SU-DHL-6 (cell line): ENCODE measurements at regions not wholly inside any gene's neighbourhood (a gene's known extent, or its start where the extent isn't known, plus 50 kb on each side); places are given as distances from the start of the nearest gene placed in this dataset.
A peak's percentile ranks its signal among the peaks of the same experiment; 100 is the strongest.

Experiments used
- H2AFZ ChIP-seq: fragments of 200-600 bp; sonication (generic); 2 replicates; pipeline ENCODE4 v1.6.1; 2014; ENCODE audit warnings: low read depth, mild to moderate bottlenecking, moderate library complexity, mixed read lengths, antibody characterized with exemption, low read length; ENCODE audit not compliant: severe bottlenecking
- H3F3A ChIP-seq: fragments of 200-600 bp; shearing (Covaris generic); 2 replicates; pipeline ENCODE4 v1.6.0; 2016; ENCODE audit warnings: antibody characterized with exemption, mild to moderate bottlenecking; ENCODE audit not compliant: insufficient read depth
- H3K27ac ChIP-seq: fragments of 200-600 bp; sonication (generic); 2 replicates; pipeline ENCODE4 v1.5.1; 2016; ENCODE audit warnings: low read depth, mild to moderate bottlenecking, low read length, moderate library complexity, mixed read lengths
- H3K27me3 ChIP-seq: fragments of 200-600 bp; sonication (generic), shearing (Covaris generic); 2 replicates; pipeline ENCODE4 v1.6.0; 2014; ENCODE audit warnings: mild to moderate bottlenecking, low read length
- H3K36me3 ChIP-seq: fragments of 200-600 bp; sonication (generic); 2 replicates; pipeline ENCODE4 v1.6.1; 2014; ENCODE audit warnings: mild to moderate bottlenecking, low read length, mixed read lengths
- H3K4me2 ChIP-seq: fragments of 300-600, 200-600 bp; shearing (Covaris generic), sonication (generic); 2 replicates; pipeline ENCODE4 v1.6.0; 2014; ENCODE audit warnings: low read length, low read depth, mild to moderate bottlenecking; ENCODE audit not compliant: poor library complexity, severe bottlenecking
- H3K4me3 ChIP-seq: fragments of 200-600 bp; sonication (generic); 2 replicates; pipeline ENCODE4 v1.5.1; 2014; ENCODE audit warnings: antibody characterized with exemption, low read length, mild to moderate bottlenecking, mixed read lengths; ENCODE audit not compliant: insufficient read depth, poor library complexity, severe bottlenecking
- H3K79me2 ChIP-seq: fragments of 200-600 bp; sonication (generic); 2 replicates; pipeline ENCODE4 v1.6.1; 2014; ENCODE audit warnings: mild to moderate bottlenecking, low read length, moderate library complexity; ENCODE audit not compliant: insufficient read depth
- H3K9ac ChIP-seq: fragments of 200-600 bp; sonication (generic); 2 replicates; pipeline ENCODE4 v1.7.0; 2014; ENCODE audit warnings: mild to moderate bottlenecking, low read length
- H3K9me2 ChIP-seq: fragments of 200-600 bp; sonication (generic); replicated peaks from 2 replicates; pipeline ENCODE4 v1.6.1; 2014; ENCODE audit warnings: low read length; ENCODE audit not compliant: insufficient read depth
- H3K9me3 ChIP-seq: fragments of 200-600 bp; sonication (generic); 2 replicates; pipeline ENCODE4 v1.6.1; 2014; ENCODE audit warnings: low read length, mixed read lengths; ENCODE audit not compliant: insufficient read depth
- H4K20me1 ChIP-seq: fragments of 200-600 bp; sonication (generic); 2 replicates; pipeline ENCODE4 v1.6.1; 2014; ENCODE audit warnings: low read depth, mild to moderate bottlenecking, antibody characterized with exemption, low read length, moderate library complexity, mixed read lengths
- CTCF ChIP-seq: fragments of 200-600 bp; sonication (generic); IDR thresholded peaks from one replicate; pipeline ENCODE4 v1.5.1; 2017; ENCODE audit warnings: antibody characterized with exemption, mild to moderate bottlenecking, low read length, moderate library complexity; ENCODE audit not compliant: insufficient read depth, poor library complexity, severe bottlenecking
- EZH2phosphoT487 ChIP-seq: fragments of 200-600 bp; sonication (generic), shearing (Covaris generic); conservative IDR thresholded peaks from 2 replicates; pipeline ENCODE4 v1.6.1; 2018; ENCODE audit warnings: mild to moderate bottlenecking, antibody characterized with exemption, low read length, moderate library complexity, mixed read lengths

- no peak for TF ChIP-seq CTCF
- TF ChIP-seq EZH2phosphoT487, result no peak
- Histone ChIP-seq H3K9ac (peak overlapping the region; percentile 88), H3K9me2 (no peaks in the 10 kb centered on the region), H3K36me3 (no peaks in the 10 kb centered on the region), H3K9me3 (no peaks in the 10 kb centered on the region), H3K4me3 (peak overlapping the region; percentile 23), H3K4me2 (peak overlapping the region; percentile 96), H3F3A (peaks cover 93% of the 10 kb centered on the region), H3K79me2 (no peaks in the 10 kb centered on the region; the same call in 1 of the 2 replicates), H3K27ac (peak overlapping the region; percentile 99), H3K27me3 (no peaks in the 10 kb centered on the region), H2AFZ (no peak overlapping the region), H4K20me1 (no peaks in the 10 kb centered on the region)
Observed at GRCh38 chr6:87922947-87923330, 124.7 kb upstream of the SPACA1 start.

- no peak overlapping the region for H2AFZ ChIP-seq
- peak overlapping the region; percentile 96 for H3K4me2 ChIP-seq
- H4K20me1 ChIP-seq, result no peaks in the 10 kb centered on the region
- H3K36me3 ChIP-seq, result no peaks in the 10 kb centered on the region
- H3K9ac ChIP-seq, result peak overlapping the region; percentile 88
- no peaks in the 10 kb centered on the region for H3K9me2 ChIP-seq
- no peaks in the 10 kb centered on the region; the same call in 1 of the 2 replicates for H3K79me2 ChIP-seq
- peaks cover 93% of the 10 kb centered on the region for H3F3A ChIP-seq
- H3K27ac ChIP-seq, result peak overlapping the region; percentile 99
- no peaks in the 10 kb centered on the region for H3K27me3 ChIP-seq
- no peak overlapping the region for H3K4me3 ChIP-seq
- no peaks in the 10 kb centered on the region for H3K9me3 ChIP-seq
- TF ChIP-seq EZH2phosphoT487 (no peak), CTCF (no peak)
Observed at GRCh38 chr6:87922196-87922946, 125.3 kb upstream of the SPACA1 start.

- TF ChIP-seq EZH2phosphoT487 (no peak), CTCF (no peak)
- Histone ChIP-seq H3K79me2 (no peaks in the 10 kb centered on the region; the same call in 1 of the 2 replicates), H3K9me2 (no peaks in the 10 kb centered on the region), H2AFZ (no peak overlapping the region), H3K9me3 (peaks cover 2% of the 10 kb centered on the region; the same call in 1 of the 2 replicates), H3K9ac (peak overlapping the region; percentile 88), H3K4me3 (peak overlapping the region; percentile 57), H3K4me2 (peak overlapping the region; percentile 96), H3K27ac (peak overlapping the region; percentile 99), H4K20me1 (no peaks in the 10 kb centered on the region), H3F3A (peaks cover 84% of the 10 kb centered on the region), H3K36me3 (no peaks in the 10 kb centered on the region), H3K27me3 (no peaks in the 10 kb centered on the region)
Observed at GRCh38 chr6:87921034-87921433, 126.6 kb upstream of the SPACA1 start.
